KMS-11 (cell line): ENCODE measurements at regions not wholly inside any gene's neighbourhood (a gene's known extent, or its start where the extent isn't known, plus 50 kb on each side); places are given as distances from the start of the nearest gene placed in this dataset.

Experiments
- H2AFZ ChIP-seq: fragments of 200-600 bp; sonication (generic); 2 replicates; pipeline ENCODE4 v1.6.1; 2016; ENCODE audit warnings: antibody characterized with exemption, mixed run types, low read depth
- H3K27ac ChIP-seq: fragments of 200-600 bp; sonication (generic); 2 replicates; pipeline ENCODE4 v1.6.1; 2016; ENCODE audit warnings: mild to moderate bottlenecking, mixed run types
- H3K27me3 ChIP-seq: fragments of 200-600 bp; sonication (generic); 2 replicates; pipeline ENCODE4 v1.6.1; 2017; ENCODE audit warnings: mild to moderate bottlenecking, low read depth, mixed run types, moderate library complexity; ENCODE audit not compliant: insufficient read depth
- H3K36me3 ChIP-seq: fragments of 200-600 bp; sonication (generic); 2 replicates; pipeline ENCODE4 v1.6.1; 2017; ENCODE audit warnings: mild to moderate bottlenecking, mixed run types; ENCODE audit not compliant: insufficient read depth
- H3K4me1 ChIP-seq: fragments of 200-600 bp; sonication (generic); 2 replicates; pipeline ENCODE4 v1.6.1; 2016; ENCODE audit warnings: mild to moderate bottlenecking, low read depth, mixed run types; ENCODE audit not compliant: poor library complexity, severe bottlenecking
- H3K4me2 ChIP-seq: fragments of 200-600 bp; sonication (generic); 2 replicates; pipeline ENCODE4 v1.7.0; 2016; ENCODE audit warnings: mild to moderate bottlenecking, mixed run types
- H3K4me3 ChIP-seq: fragments of 200-600 bp; sonication (generic); IDR thresholded peaks from 2 replicates; pipeline ENCODE4 v1.6.1; 2017; ENCODE audit warnings: low read depth, low read length, mixed read lengths; ENCODE audit not compliant: insufficient read depth
- H3K79me2 ChIP-seq: fragments of 200-600 bp; sonication (generic); 2 replicates; pipeline ENCODE4 v1.6.1; 2016; ENCODE audit warnings: low read depth, mixed run types; ENCODE audit not compliant: insufficient read depth
- H3K9ac ChIP-seq: fragments of 200-600 bp; sonication (generic); 2 replicates; pipeline ENCODE4 v1.6.1; 2016; ENCODE audit warnings: mild to moderate bottlenecking, mixed run types
- H4K20me1 ChIP-seq: fragments of 200-600 bp; sonication (generic); 2 replicates; pipeline ENCODE4 v1.6.1; 2016; ENCODE audit warnings: mild to moderate bottlenecking, mixed run types; ENCODE audit not compliant: insufficient read depth
- TF ChIP-seq, protein P1 (sequence below): fragments of 200-600 bp; sonication (generic); conservative IDR thresholded peaks from 2 replicates; pipeline ENCODE4 v1.6.1; 2017; ENCODE audit warnings: low read depth, mild to moderate bottlenecking, antibody characterized with exemption, low read length, moderate library complexity, mixed read lengths

DNA sequence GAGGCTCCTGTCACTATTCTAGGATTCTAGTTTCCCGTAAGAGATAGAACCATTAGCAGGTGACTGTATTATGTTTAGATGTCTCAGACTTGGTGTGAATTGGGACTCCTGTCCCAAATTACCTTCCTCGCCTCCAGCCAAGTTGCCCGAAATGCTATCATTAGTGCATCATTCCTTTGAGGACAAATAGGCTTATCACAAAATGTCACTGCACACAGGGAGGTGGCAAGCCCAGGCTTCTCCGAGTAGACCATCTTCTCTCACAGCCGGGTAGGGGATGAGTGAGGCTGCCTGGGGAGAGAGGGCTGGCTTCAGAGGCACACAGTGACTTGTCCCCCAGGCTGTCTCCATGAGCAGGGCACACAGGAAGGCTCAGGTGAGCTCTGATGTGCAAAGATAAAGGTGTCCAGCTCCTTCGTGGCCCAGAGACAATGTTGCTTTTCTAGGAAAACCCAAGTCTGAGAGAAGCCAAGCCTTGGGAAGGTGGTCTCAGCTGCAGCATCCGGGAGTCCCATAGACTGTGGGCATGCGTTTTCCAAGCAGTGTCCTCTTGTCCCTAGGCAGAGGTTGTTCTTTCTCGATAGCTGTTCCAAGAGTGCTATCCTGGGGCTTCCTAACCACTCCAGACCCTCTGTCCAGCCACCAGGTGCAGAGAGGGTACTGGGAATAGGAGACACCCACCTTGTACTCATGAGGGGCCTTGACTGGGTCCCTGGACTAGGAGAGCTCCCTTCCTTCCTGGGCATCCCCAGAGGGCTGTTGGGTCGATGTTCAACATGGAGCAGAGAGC is 163.1 kb upstream of the TSHZ3 start:
- Histone ChIP-seq H3K4me2 (no peak overlapping the region), H3K9ac (no peak overlapping the region), H4K20me1 (no peaks in the 10 kb centered on the region), H3K27me3 (no peaks in the 10 kb centered on the region), H3K36me3 (no peaks in the 10 kb centered on the region), H3K79me2 (no peaks in the 10 kb centered on the region), H2AFZ (no peak overlapping the region), H3K27ac (no peak overlapping the region), H3K4me3 (no peak overlapping the region), H3K4me1 (no peaks in the 10 kb centered on the region)
- TF ChIP-seq, protein P1, sequence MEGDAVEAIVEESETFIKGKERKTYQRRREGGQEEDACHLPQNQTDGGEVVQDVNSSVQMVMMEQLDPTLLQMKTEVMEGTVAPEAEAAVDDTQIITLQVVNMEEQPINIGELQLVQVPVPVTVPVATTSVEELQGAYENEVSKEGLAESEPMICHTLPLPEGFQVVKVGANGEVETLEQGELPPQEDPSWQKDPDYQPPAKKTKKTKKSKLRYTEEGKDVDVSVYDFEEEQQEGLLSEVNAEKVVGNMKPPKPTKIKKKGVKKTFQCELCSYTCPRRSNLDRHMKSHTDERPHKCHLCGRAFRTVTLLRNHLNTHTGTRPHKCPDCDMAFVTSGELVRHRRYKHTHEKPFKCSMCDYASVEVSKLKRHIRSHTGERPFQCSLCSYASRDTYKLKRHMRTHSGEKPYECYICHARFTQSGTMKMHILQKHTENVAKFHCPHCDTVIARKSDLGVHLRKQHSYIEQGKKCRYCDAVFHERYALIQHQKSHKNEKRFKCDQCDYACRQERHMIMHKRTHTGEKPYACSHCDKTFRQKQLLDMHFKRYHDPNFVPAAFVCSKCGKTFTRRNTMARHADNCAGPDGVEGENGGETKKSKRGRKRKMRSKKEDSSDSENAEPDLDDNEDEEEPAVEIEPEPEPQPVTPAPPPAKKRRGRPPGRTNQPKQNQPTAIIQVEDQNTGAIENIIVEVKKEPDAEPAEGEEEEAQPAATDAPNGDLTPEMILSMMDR = no peak

DNA sequence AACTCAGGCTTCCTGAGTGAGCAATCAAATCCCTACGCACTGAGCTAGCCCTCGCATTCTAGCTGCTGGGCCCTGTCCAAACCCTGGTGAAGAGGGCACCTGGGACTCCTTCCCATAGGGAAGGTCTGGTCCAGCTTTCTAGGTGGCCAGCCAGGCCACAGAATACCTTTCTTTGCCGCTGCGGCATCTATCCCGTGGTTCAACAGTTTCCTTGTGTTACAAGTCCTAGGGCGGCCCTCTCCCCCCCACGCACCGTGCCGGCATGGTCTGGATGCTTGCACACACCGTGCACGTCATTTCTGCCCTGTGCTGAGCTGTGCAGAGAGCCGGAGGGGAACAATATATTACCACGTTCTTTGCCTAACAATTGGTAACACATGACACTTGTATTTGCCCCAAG is 164.6 kb upstream of the TSHZ3 start:
- Histone ChIP-seq H4K20me1 (no peaks in the 10 kb centered on the region), H3K4me2 (no peak overlapping the region), H3K27ac (no peak overlapping the region), H3K27me3 (no peaks in the 10 kb centered on the region), H3K9ac (no peak overlapping the region), H3K4me3 (no peak overlapping the region), H3K79me2 (no peaks in the 10 kb centered on the region), H2AFZ (no peak overlapping the region), H3K36me3 (no peaks in the 10 kb centered on the region), H3K4me1 (no peaks in the 10 kb centered on the region)
- TF ChIP-seq, protein P1 = no peak

DNA sequence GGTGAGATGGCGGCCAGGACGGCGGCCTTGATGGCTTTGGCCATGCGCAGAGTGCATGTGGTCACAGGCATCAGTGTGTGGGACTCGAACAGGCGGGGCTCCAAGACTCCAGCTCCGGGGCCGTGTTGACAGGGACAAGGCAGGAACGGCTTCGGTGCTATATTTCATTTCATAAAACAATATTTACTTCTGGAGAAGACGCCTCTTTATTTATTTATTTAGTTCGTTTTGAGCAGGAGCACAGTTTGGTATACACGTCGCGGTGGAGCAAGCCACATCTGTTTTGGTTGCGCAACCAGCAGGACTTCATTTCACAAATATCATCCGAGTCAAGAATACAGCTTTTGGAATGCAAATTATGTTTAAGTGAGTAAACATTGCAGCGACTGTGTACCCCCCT is 166.7 kb upstream of the TSHZ3 start:
- Histone ChIP-seq H3K27me3 (no peaks in the 10 kb centered on the region), H3K4me2 (no peak overlapping the region), H3K27ac (no peak overlapping the region), H3K36me3 (no peaks in the 10 kb centered on the region), H3K79me2 (no peaks in the 10 kb centered on the region), H3K4me1 (no peaks in the 10 kb centered on the region), H4K20me1 (no peaks in the 10 kb centered on the region), H2AFZ (no peak overlapping the region), H3K4me3 (no peak overlapping the region), H3K9ac (no peak overlapping the region)
- TF ChIP-seq, protein P1 = no peak

DNA sequence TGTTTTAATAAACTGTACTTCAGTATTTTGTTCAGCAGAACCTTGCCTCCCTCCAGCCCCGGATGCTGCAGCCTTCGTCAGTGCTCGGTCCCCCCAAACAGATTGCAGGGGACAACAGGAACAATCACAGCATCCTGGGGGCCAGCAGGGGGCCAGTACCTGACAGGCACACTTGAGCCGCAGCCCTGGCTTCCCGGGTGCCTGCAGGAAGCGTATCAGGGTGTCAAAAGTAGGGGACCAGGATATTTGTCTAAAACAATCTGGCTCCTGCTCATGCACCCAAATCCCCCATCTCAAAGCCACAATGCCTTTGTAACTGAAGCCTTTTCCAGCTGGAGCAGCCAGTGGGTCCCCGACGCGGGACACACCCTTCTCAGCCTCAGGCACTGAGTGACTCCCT is 167.5 kb upstream of the TSHZ3 start:
- Histone ChIP-seq H3K4me2 (no peak overlapping the region), H3K79me2 (no peaks in the 10 kb centered on the region), H2AFZ (no peak overlapping the region), H4K20me1 (no peaks in the 10 kb centered on the region), H3K27me3 (no peaks in the 10 kb centered on the region), H3K4me1 (no peaks in the 10 kb centered on the region), H3K27ac (no peak overlapping the region), H3K9ac (no peak overlapping the region), H3K4me3 (no peak overlapping the region), H3K36me3 (no peaks in the 10 kb centered on the region)
- TF ChIP-seq, protein P1 = no peak
